NCI-H1417 (cell line): ENCODE measurements at regions not wholly inside any gene's neighbourhood (a gene's known extent, or its start where the extent isn't known, plus 50 kb on each side); places are given as distances from the start of the nearest gene placed in this dataset.
A peak's percentile ranks its signal among the peaks of the same experiment; 100 is the strongest.
"Not testable (repeated sequence)": the region's sequence is repeated elsewhere in the genome, so short reads cannot be mapped to it uniquely, and the experiment has no call there.

ENCODE experiments used
- DNase-seq, 3 experiments: peaks; one replicate each; lab custom pipeline; 2025; lab: John Stamatoyannopoulos, UW

- no peak for DNase-seq
These were observed 182.8 kb downstream of the DEPDC1B start for GRCh38 chr5:60517094-60517694.

- no peak for DNase-seq
These were observed 183.3 kb downstream of the DEPDC1B start for GRCh38 chr5:60516688-60517087.

- DNase-seq, result no peak
These were observed 185.8 kb downstream of the DEPDC1B start for GRCh38 chr5:60514152-60514551.

DNA sequence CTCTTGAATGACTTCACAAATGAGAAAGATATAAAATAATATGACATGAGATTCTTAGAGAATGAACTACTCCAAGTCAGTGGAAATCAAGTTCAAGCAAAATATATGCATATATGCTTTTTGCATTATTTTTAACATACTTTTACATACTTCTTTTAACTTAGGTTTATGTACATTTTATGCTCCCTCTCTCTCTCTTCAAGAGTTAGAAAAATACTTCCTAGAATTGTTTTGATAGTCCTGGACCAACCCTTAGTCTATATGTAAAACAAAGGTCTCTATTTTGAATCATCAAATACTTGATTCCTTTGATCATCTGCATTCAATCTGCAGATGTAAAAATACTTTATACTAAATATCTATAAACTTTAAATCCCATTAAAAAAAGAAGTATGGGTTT lies 187.8 kb downstream of the DEPDC1B start:
- no peak for DNase-seq

DNA sequence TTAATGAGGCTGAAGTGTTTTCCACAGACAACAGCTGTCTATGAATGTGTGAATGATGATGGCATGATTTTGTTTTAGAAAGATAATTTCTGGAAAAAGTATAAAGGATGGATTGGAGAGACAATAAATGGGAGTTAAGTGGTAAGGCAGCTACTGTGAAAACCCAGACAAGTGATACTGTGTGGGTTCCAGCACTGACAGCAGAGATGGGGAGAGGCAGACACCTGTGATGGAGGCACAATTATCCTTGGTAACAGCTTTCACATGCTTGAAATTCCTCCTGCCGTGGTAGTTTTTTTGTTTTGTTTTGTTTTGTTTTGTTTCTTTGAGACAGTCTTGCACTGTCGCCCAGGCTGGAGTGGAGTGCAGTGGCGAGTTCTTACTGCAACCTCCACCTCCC lies 189.3 kb downstream of the DEPDC1B start:
- no peak for DNase-seq

DNA sequence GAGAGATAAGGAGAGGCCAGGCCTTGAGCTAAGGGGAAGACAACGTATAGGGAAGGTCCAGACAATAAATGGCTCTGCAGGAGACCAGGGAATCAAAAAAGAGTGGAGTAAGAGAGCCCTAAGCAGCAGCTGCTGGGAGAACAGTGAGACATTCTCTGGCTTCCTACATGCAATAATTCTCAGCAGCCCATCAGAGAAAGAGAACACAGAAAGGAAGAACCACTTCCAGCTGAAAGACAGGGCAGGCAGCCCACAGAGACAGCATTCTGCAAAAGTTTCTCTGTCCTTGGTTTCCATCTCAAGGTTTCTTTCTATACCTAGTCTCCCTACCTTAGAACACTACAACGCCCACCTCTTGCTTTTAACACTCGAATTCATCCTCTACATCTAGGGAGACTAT lies 189.9 kb downstream of the DEPDC1B start:
- DNase-seq, result no peak

DNA sequence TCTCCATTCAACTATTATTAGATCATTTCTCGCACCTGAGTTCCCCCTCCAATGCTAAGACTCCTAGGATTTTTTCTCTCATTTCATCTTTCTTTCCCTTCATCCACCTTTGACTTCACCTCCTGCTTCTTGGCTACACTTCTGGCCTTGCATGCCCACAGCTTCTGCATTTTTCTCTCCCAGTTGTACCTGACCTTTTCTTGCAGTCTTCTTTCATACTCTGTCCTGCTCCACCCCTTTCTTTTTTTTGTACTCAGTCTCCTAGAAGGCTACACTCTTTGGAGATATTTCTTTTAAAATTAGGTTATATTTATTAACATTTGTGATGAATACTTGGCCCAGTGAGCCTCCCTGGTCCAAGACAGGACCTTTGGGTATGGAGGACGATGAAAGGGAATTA lies 190.4 kb downstream of the DEPDC1B start:
- no peak for DNase-seq

DNA sequence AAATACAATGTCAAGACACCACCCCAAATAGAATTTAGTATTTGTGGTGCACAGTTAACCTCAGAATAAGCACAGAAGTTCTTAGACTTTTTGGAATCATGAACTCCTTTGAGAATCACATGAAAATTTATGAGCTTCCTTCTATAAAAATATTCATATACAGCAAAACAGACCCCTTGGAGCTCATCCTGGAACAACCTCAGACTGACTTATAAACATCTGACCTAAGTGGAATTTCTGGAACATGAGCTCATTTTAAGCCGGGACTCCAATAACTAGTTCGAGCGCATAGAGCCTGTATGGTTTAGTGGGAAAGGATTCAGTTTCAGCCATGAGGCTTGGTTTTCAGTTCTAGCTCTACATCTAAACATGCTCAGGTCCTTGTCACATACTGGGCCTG lies 192.3 kb downstream of the DEPDC1B start:
- DNase-seq, result no peak

- no peak for DNase-seq
These were observed 194.4 kb downstream of the DEPDC1B start for GRCh38 chr5:60505373-60506171.

GRCh38 chr5:60504342-60504741 lies 195.6 kb downstream of the DEPDC1B start:
- peak in 1 of 3 experiments; percentile 3 for DNase-seq

GRCh38 chr5:60503771-60504170 lies 196.2 kb downstream of the DEPDC1B start:
- no peak for DNase-seq

- no peak for DNase-seq
These were observed 202.1 kb downstream of the DEPDC1B start for GRCh38 chr5:60497706-60498500.

DNA sequence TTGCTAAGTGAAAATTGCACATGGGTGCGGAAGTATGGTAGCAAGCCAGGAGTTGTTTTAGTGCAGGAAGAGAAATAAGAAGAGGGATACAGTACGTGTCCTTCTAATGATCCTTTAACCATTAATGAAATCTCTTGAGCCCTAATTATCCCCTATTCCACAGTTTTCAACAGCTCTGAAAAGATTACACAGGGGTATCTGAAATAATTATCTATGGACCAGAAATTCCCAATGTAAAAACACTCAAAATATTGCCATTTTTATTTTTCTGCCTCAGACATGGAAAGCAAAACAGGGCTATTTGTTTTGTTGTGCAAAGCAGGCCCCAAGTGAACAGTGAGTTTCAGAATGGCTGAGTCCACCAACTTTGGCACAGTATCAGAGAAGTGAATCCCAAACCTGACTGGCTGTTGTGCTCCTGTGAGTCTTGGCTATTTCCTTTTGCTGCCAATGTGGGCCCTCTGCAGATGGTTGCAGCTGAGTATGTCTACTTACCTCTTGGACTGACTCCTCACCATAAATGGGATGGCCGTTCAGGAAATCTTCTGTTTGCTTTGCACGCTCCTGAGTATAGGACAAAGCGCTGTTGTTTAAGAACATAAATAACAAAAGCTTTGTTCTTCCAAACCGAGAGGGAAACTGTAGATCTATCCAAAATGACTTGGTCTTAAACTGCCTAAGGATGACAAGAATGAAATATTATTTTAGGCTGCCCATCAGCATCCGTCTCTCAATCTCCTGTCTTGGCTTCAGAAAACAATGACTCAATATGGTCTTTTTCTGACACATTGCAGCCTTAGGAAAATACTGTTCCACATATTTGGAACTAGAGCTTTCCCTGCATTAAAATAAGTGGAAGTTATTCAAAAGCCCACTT lies 204.1 kb downstream of the DEPDC1B start:
- peak in 1 of 3 experiments; percentile 8 for DNase-seq

DNA sequence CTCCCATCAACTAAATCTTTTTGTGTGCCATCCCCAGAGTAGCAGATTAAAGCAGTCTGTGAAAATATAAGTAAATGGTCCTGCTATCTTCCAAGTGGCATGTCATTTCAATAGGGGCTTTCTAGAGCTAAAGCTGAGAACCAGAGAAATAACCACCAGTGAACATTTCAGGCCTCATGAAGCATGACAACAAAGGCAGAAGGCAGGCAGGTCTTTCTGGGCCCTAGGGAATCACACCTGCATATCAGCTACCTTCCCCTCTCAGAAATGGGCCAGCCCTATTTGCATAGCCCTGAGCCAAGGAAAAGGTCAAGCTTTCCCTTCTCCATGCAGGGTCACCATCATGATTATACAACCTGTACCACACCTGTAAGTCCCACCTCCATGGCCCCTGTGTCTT lies 205.3 kb downstream of the DEPDC1B start:
- no peak for DNase-seq

- no peak for DNase-seq
These were observed 205.8 kb downstream of the DEPDC1B start for GRCh38 chr5:60494144-60494543.

DNA sequence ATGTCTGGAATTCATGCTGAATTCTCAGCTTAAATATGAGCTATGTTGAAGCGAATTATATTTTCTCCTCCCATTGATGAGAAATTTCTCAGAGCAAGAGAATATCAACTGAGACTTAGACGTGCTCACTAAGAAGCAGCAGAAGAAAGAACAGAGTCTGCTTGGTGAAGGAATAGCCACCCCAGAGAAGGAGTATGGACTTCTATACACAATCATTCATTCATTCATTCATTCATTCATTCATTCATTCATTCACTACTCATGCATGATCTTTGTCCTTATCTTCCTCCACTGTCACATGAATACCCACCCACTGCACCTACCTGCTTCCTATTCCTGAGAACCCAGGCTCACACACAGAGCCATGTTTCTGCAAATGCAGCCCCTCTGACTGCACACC lies 206.6 kb downstream of the DEPDC1B start:
- DNase-seq, result no peak

GRCh38 chr5:60492958-60493357 lies 207.0 kb downstream of the DEPDC1B start:
- DNase-seq, result no peak

- DNase-seq, result not testable (repeated sequence)
These were observed 207.6 kb downstream of the DEPDC1B start for GRCh38 chr5:60492358-60492757.

DNA sequence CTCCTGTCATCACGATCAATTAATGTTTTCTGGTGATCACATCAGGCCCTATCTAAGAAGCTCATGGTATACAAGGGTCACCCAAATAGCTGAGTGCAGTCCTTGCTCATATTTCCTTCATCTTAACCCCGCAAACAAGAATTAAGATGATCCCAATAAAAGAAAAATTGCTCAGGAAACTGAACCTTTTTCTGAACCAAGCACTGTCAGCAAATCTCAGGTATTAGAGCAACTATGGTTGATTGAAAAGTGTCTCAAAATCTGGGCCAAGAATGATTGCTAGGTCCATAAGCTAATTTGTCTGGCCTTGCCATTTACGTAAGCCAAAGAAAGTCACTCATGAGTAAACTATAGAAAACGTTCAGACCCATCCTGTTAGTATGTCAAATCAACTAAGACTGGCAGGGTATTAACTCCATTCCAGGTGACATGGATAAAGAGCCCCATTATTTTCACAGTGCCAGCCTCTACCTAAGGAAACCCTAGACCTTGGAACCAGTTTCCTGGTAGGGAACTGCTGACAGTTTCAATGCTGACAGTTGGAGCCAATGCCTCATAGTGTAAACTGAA lies 209.3 kb downstream of the DEPDC1B start:
- no peak for DNase-seq

GRCh38 chr5:60489856-60490255 lies 210.1 kb downstream of the DEPDC1B start:
- DNase-seq, result no peak

- DNase-seq, result no peak
These were observed 210.6 kb downstream of the DEPDC1B start for GRCh38 chr5:60489377-60489776.
